ENCODE measurements at regions not wholly inside any gene's neighbourhood (a gene's known extent, or its start where the extent isn't known, plus 50 kb on each side); places are given as distances from the start of the nearest gene placed in this dataset.

DNA sequence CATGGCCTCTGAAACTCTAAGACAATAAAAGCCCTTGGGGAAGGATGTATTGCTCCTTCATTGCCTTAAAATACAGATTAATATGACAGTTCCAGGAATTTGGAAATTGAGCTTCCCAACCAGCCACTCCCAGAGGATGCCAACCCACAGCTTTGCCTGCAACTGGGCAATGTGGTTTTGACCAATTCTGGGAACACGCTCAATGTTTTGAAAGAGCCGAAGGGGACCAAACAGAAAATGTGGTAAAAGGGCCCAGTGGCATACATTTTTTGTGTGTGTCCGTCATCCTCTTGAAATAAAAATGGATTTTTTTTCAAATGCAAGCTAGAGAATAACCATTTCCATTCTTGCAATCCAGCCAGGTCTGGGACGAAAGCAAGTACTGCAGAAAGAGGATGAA lies 88.3 kb upstream of the PLEKHG7 start:
- no peak for TF ChIP-seq EZH2 (optimal IDR thresholded peaks at IDR 0.05; ENCODE audit: low read depth, low read length)
- no peak for TF ChIP-seq CTCF (IDR thresholded peaks at IDR 0.05; ENCODE audit: low read length)
